Smooth muscle cell (in vitro differentiated cells): ENCODE measurements at regions not wholly inside any gene's neighbourhood (a gene's known extent, or its start where the extent isn't known, plus 50 kb on each side); places are given as distances from the start of the nearest gene placed in this dataset.

Source experiments
- DNase-seq: peaks from one replicate; lab custom pipeline; 2025; ENCODE audit not compliant: unreplicated experiment; lab: John Stamatoyannopoulos, UW
- H2AFZ ChIP-seq: fragments of 200-600 bp; sonication (generic); 2 replicates; pipeline ENCODE4 v1.6.0; 2016; ENCODE audit warnings: antibody characterized with exemption, low read depth, mild to moderate bottlenecking
- H3F3A ChIP-seq: fragments of 200-600 bp; sonication (generic); 2 replicates; pipeline ENCODE4 v1.6.0; 2017; ENCODE audit warnings: antibody characterized with exemption, low read depth
- H3K27ac ChIP-seq: fragments of 200-600 bp; sonication (generic); 2 replicates; pipeline ENCODE4 v1.5.1; 2016; ENCODE audit warnings: low read depth, mild to moderate bottlenecking
- H3K27me3 ChIP-seq: fragments of 200-600 bp; sonication (generic); 2 replicates; pipeline ENCODE4 v1.6.1; 2016; ENCODE audit warnings: low read depth, mild to moderate bottlenecking
- H3K36me3 ChIP-seq: fragments of 200-600 bp; sonication (generic); 2 replicates; pipeline ENCODE4 v1.5.1; 2016; ENCODE audit warnings: low read depth
- H3K4me1 ChIP-seq: fragments of 200-600 bp; sonication (generic); 2 replicates; pipeline ENCODE4 v1.5.1; 2016; ENCODE audit warnings: low read depth
- H3K4me2 ChIP-seq: fragments of 200-600 bp; sonication (generic); 2 replicates; pipeline ENCODE4 v1.6.0; 2016; ENCODE audit warnings: mild to moderate bottlenecking
- H3K4me3 ChIP-seq: fragments of 200-600 bp; sonication (generic); 2 replicates; pipeline ENCODE4 v1.5.1; 2016; ENCODE audit warnings: mild to moderate bottlenecking
- H3K79me2 ChIP-seq: fragments of 200-600 bp; sonication (generic); 2 replicates; pipeline ENCODE4 v1.6.0; 2016; ENCODE audit warnings: low read depth, mild to moderate bottlenecking
- H3K9ac ChIP-seq: fragments of 200-600 bp; sonication (generic); 2 replicates; pipeline ENCODE4 v1.6.0; 2016; ENCODE audit warnings: low read depth
- H3K9me3 ChIP-seq: fragments of 200-600 bp; sonication (generic); replicated peaks from 2 replicates; pipeline ENCODE4 v1.5.1; 2016; ENCODE audit warnings: low read depth
- H4K20me1 ChIP-seq: fragments of 200-600 bp; sonication (generic); 2 replicates; pipeline ENCODE4 v1.6.0; 2016; ENCODE audit warnings: low read depth
- WGBS: methylation state at CpG from one replicate; pipeline ENCODE4 v1.1.7; 2016; ENCODE audit warnings: low lambda C conversion rate; 5-methylcytosine and 5-hydroxymethylcytosine counted together
- TF ChIP-seq, protein P1 (sequence below): fragments of 200-600 bp; sonication (generic); IDR thresholded peaks from 2 replicates; pipeline ENCODE4 v1.5.1; 2017; ENCODE audit warnings: borderline replicate concordance, mild to moderate bottlenecking, antibody characterized with exemption; ENCODE audit not compliant: insufficient read depth, poor library complexity, severe bottlenecking

DNA sequence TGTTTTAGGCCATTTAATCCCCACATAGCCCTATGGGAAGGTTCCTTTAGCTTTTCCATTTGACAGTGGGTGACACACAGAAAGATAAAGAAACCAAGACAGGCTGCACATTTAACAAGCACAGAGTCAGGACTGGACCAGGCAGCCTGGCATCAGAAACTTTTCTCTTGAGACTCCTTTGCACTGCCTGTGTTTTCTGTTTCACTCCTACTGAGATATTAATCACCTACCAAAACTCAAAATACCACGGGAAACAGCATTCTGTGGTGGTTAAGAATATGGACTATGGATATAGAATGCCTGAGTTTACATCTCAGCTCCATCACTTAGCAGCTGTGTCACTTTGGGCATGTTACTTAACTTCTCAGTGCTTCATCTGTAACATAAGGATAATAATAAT lies 73.3 kb downstream of the CTAGE1 start:
- no peak overlapping the region for H3K9ac ChIP-seq
- peaks cover 6% of the 10 kb centered on the region for H3K4me1 ChIP-seq
- no peak overlapping the region for H2AFZ ChIP-seq
- 53% methylated on average over 1 of the region's 1 CpG for WGBS
- H3K27me3 ChIP-seq = no peaks in the 10 kb centered on the region
- no peaks in the 10 kb centered on the region for H3K36me3 ChIP-seq
- no peak for DNase-seq
- no peak overlapping the region for H3K4me3 ChIP-seq
- no peak overlapping the region for H3K27ac ChIP-seq
- no peak overlapping the region for H3K4me2 ChIP-seq
- H4K20me1 ChIP-seq = no peaks in the 10 kb centered on the region
- peaks cover 20% of the 10 kb centered on the region for H3F3A ChIP-seq
- TF ChIP-seq, protein P1, sequence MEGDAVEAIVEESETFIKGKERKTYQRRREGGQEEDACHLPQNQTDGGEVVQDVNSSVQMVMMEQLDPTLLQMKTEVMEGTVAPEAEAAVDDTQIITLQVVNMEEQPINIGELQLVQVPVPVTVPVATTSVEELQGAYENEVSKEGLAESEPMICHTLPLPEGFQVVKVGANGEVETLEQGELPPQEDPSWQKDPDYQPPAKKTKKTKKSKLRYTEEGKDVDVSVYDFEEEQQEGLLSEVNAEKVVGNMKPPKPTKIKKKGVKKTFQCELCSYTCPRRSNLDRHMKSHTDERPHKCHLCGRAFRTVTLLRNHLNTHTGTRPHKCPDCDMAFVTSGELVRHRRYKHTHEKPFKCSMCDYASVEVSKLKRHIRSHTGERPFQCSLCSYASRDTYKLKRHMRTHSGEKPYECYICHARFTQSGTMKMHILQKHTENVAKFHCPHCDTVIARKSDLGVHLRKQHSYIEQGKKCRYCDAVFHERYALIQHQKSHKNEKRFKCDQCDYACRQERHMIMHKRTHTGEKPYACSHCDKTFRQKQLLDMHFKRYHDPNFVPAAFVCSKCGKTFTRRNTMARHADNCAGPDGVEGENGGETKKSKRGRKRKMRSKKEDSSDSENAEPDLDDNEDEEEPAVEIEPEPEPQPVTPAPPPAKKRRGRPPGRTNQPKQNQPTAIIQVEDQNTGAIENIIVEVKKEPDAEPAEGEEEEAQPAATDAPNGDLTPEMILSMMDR = no peak
- no peaks in the 10 kb centered on the region for H3K79me2 ChIP-seq
- H3K9me3 ChIP-seq = no peaks in the 10 kb centered on the region

DNA sequence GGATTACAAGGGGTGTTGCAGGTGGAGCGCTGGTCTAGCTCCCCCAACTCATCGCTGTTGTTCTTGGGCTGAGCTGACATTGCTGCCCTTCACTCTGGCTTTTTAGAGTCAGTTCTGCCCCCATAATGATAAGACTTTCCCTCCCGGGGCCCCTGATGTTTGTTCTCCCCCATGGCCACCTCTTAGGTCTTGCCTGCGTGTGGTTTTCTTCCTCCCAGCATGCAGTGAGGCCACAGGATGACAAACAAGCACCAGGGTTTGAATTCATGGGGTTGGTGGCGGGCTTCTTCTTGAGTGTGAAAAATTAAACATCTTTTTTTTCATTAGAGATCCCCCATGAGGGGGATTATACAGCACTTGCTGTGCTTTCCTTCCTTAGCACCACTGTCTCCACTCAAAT lies 74.1 kb downstream of the CTAGE1 start:
- Histone ChIP-seq H3K79me2 (no peaks in the 10 kb centered on the region), H3K4me1 (peaks cover 6% of the 10 kb centered on the region), H3K27me3 (no peaks in the 10 kb centered on the region), H3K27ac (no peak overlapping the region), H3K4me3 (no peak overlapping the region), H3F3A (peaks cover 16% of the 10 kb centered on the region), H3K9ac (no peak overlapping the region), H3K9me3 (no peaks in the 10 kb centered on the region), H3K4me2 (no peak overlapping the region), H2AFZ (no peak overlapping the region), H4K20me1 (no peaks in the 10 kb centered on the region), H3K36me3 (no peaks in the 10 kb centered on the region)
- WGBS = 90% methylated on average over 5 of the region's 5 CpGs
- no peak for DNase-seq
- TF ChIP-seq, protein P1 = no peak

DNA sequence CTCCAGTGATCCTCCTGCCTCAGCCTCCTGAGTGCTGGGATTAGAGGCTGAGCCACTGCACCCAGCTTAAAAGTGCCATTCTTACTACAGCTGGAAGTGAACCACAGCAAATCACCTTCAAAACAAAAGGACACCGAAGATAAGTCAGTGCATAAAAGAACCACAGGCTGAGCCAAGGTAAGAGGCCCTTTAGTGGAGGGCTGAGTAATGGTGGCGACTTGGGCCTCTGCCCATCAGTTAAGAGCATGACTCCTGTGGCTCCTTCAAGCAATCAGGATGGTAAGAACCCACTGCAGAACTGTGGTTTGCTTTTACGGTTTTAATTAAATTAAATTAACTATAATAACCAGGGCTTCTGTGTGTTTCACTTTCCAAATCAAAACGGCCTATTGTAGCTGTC lies 75.1 kb downstream of the CTAGE1 start:
- no peak overlapping the region for H3K4me2 ChIP-seq
- peaks cover 11% of the 10 kb centered on the region for H3F3A ChIP-seq
- H3K4me1 ChIP-seq = peaks cover 1% of the 10 kb centered on the region
- no peak for DNase-seq
- no peak overlapping the region for H3K9ac ChIP-seq
- no peaks in the 10 kb centered on the region for H3K36me3 ChIP-seq
- WGBS = 71% methylated on average over 4 of the region's 4 CpGs
- H3K27me3 ChIP-seq = no peaks in the 10 kb centered on the region
- TF ChIP-seq, protein P1 = no peak
- H4K20me1 ChIP-seq = no peaks in the 10 kb centered on the region
- H3K9me3 ChIP-seq = no peaks in the 10 kb centered on the region
- H3K4me3 ChIP-seq = no peak overlapping the region
- H2AFZ ChIP-seq = no peak overlapping the region
- H3K79me2 ChIP-seq = no peaks in the 10 kb centered on the region
- no peak overlapping the region for H3K27ac ChIP-seq

DNA sequence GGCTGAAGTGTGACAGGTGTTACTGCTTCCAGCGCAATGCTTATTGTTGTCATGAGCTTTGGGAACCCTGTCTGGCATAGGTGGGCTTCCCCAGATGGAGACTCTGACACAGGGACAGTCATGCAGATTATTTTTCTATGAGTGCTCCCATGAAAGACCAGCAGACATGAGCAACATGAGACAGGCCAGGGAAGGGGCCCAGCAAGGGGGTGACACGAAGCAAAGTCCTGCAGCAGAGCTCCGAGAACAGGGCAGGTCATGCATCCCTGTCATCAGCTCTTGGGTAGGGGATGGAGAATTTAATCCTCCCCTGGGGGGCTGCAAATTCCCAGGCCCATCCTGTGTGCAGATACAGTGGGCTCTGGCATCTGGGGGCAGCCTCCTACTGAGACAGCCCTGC lies 77.4 kb downstream of the CTAGE1 start:
- Histone ChIP-seq H2AFZ (no peak overlapping the region), H3F3A (no peaks in the 10 kb centered on the region), H3K79me2 (no peaks in the 10 kb centered on the region), H3K9me3 (no peaks in the 10 kb centered on the region), H3K9ac (no peak overlapping the region), H3K4me1 (no peaks in the 10 kb centered on the region), H3K27me3 (no peaks in the 10 kb centered on the region), H3K4me3 (no peak overlapping the region), H3K4me2 (no peak overlapping the region), H3K27ac (no peak overlapping the region), H4K20me1 (no peaks in the 10 kb centered on the region), H3K36me3 (no peaks in the 10 kb centered on the region)
- DNase-seq = no peak
- 67% methylated on average over 3 of the region's 3 CpGs for WGBS
- TF ChIP-seq, protein P1 = no peak
